ENCODE measurements at regions not wholly inside any gene's neighbourhood (a gene's known extent, or its start where the extent isn't known, plus 50 kb on each side); places are given as distances from the start of the nearest gene placed in this dataset.
A peak's percentile ranks its signal among the peaks of the same experiment; 100 is the strongest.

GRCh38 chr9:17017931-17018491 lies 116.8 kb upstream of the CNTLN start:
- DNase-seq = no peak

DNA sequence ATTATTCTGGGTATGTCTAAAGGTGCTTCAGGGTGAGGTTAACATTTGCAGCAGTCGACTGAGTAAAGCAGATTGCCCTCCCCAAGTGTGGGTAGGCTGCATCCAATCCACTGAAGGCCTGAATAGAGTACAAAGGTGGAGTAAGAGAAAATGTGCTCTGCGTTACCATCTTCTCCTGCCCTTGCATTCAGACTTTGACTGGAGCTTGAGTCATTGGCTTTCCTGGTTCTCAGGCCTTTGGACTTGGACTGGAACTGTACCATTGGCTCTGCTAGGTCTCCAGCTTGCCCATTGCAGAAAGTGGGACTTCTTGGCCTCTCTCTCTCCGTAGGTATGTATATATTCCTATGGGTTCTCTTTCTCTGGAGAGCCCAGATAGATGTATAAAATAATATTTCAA lies 120.9 kb upstream of the CNTLN start:
- DNase-seq = no peak

DNA sequence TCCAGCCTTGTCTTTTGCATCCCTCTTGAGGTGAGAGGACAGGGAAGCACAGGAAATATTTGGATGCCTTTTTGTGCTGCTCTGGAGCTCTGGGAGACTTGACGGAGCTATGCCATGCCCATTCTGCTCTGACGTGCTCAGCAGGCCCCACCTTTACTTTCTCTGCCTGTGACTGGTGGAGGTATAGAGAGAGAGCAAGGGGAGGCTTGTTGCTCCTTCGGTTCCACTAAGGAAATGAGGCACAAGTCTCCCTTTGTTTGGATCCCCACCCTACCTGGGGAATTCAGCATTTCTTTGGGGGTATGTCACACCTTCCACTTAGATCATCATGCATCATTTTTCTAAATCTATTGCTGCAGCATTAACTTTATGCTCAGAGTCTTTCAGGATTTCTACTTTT lies 121.8 kb upstream of the CNTLN start:
- DNase-seq = no peak

DNA sequence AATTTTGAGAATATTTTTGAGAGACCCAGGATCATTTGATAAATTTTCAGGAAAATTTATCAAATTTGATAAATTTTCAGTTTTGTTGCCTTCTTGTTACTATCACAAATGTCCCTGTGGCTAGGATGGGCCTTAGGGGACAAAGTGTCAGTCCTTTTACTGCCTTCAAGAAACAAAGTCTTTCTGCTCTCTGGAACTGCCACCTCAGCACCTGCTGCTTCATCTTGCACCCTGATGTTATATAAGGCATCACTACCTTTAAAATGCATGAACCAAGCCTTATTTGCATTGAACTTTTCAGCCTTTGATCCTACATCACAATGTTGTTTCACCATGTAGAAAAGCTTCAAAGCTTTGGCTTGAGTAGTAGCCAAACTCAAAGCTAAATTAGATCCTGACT lies 123.0 kb upstream of the CNTLN start:
- DNase-seq = no peak

DNA sequence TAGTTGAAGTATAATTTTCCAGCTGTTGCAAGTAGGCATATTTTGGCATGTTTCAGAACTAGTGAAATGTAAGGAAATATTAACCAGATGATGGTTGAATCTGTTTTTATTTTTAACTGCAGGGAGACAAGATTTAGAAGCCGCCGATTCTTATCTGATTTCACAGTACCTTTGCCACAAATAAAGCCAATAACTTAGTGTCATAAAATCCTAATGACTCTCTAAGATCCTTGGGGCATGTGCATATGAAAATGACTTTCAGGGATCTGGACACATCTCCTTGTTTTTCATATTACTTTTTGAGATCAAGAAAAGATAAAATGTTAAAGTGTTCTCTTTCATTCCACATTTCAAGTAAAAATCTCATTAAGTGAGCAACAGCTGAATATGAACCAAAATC lies 125.8 kb upstream of the CNTLN start:
- no peak for DNase-seq

- DNase-seq = peak; percentile 18
Measured at GRCh38 chr9:17005056-17005823, 129.6 kb upstream of the CNTLN start.

GRCh38 chr9:17004500-17004899 lies 130.3 kb upstream of the CNTLN start:
- DNase-seq = no peak

DNA sequence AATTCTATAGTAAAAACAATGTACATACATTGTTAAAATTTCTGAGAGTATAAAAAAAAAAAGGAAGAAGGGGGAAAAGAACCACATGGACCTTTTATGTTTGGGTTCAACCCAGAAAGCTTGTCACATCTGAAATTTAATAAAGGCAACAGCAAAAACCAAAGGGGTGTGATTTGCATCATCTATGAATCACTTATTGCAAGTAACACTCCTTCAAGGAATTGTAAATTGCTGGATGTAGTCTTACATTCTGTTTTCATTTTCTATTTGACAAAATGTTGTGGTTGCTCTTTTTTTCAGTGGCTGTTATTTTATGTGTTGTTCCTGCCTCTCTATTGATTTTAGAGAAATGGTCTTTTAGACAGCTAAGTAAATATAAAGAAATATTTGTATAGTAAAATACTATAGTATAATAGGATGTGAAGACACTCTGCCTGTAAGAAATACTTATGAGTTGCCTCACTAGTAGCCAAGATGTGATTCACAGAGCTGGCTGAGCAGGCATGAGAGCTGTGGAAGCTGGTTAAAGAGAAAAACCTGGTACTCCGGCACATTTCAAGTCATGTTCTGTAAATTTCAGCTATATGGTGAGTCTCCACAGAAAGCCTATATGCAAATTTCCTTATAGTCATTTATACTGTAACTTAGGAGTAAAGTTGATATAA lies 131.1 kb upstream of the CNTLN start:
- DNase-seq = no peak

- peak; percentile 4 for DNase-seq
Measured at GRCh38 chr9:16996901-16997491, 126.5 kb upstream of the BNC2 start.

- no peak for DNase-seq
Measured at GRCh38 chr9:16992138-16992537, 121.7 kb upstream of the BNC2 start.

- peak; percentile 8 for DNase-seq
Measured at GRCh38 chr9:16987026-16987425, 116.6 kb upstream of the BNC2 start.

GRCh38 chr9:16986556-16986955 lies 116.1 kb upstream of the BNC2 start:
- no peak for DNase-seq

DNA sequence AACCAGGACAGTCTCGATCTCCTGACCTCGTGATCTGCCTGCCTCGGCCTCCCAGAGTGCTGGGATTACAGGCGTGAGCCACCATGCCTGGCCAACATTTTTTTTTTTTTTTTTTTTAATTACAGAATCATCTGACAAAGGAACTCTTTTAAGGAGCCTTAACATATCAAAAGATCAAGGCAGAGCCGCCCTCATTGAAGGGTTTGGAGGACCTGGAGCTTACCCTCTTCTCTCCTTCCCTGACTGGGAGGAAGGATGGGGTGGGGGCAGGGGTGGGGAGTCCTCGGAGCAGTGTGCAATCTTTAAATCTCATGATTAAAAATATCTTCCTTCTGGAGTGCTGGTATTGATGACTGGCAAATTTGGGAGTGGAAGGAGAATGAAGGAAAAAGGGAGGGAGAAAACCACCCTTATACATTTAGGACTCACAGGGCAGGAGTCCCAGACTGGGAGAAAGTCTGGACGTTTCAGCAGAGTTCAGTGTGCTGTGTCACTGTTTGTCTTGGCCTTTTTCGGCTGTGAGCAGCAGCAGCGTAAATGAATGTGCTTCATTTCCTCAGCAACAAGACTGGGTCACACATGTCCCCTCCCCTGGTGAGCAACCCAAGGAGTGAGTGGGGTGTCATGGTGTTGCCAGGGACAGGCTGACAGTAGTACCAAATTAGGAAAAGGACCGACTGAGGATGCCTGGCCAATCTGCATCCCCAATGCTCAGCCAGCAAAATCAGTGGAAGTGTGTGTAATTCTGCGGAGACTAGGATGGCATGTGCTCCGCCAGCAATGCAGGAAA lies 115.3 kb upstream of the BNC2 start:
- DNase-seq = no peak

DNA sequence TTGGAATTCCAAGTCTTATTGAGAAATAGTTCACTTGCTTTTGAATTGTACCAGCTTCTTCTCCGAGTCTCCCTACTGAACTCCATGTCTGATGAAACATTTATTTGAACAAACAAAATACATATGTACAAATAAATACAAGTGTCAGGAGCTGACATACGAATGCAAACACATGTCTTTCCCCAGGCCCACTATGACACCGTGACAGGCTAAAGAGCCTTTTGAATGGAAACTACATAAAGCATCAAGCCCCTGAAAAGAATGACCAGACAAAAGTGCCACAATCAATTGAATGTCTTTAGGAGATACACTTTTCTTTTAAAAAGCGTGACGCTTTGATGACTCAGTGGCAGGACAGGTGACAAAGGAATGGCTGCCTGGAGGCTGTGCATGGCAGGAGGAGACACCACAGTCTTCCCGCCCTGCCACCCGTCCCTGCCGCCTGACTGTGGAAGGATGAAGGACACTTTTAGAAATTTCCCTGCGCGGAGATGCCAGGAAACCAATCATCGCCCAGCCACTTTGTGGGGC lies 112.4 kb upstream of the BNC2 start:
- no peak for DNase-seq

DNA sequence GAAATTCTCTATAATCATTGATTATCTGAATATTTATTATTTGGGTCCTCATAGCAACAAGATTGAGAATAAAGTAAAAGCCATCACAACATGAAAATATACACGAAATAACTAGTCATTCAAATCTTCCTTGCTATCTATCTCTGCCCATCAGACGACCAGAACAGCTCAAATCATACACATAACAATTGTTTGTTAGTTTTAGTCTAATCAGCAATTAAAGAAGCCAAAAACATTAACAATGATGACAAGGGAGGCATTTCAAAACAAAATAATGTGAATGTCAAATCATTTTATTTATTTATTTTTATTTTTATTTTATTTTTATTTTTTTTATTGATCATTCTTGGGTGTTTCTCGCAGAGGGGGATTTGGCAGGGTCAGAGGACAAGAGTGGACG lies 106.0 kb upstream of the BNC2 start:
- DNase-seq = no peak

DNA sequence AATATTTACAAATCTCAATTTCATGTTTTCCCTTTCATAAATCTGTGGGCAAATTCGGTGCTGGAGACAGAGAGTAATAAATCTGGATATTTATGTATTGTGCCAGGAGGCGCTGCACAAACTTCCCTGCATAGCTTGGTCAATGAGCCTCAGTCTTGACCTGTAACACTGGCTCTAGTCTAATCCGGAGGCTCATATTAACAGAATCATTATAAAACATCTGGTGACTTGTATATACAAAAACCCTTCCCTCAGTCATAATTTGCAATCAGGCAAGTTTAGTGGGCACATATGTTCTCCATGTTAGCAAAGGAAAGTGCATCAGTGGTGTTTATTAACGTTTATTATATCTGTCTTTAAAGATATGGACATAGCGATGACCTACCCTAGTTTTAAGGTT lies 104.0 kb upstream of the BNC2 start:
- DNase-seq = no peak

DNA sequence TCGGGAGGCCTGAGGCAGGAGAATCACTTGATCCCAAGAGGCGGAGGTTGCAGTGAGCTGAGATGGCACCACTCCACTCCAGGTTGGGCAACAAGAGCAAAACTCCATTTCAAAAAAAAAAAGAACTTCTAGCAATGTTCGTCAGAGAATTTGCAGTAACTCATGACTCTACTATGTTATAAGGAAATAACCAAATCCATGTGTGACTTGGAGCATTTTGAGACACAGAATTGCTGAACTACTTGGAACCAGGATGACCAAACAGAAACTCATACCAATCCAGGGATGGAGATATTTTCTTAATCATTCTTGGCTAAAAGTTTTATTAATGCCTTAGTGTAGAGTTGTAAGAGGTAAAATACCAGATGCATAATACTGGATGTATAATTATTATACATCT lies 99.9 kb upstream of the BNC2 start:
- DNase-seq = no peak

DNA sequence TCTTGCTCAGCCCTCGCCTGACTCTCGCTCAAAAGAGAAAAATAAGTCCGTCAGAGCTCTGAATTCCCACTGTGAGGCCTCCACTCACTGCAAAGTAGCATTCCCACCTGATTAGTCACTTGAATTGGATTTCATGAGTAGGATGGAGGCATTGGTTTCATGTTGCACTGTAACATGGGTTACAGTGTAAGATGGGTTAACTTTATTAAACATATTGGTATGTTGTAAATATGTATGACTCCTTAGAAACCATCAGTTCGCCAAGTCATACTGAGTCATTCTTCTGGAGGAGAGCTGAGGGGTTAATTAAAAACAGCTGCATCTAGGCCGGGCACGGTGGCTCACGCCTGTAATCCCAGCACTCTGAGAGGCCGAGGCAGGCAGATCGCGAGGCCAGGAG lies 93.8 kb upstream of the BNC2 start:
- DNase-seq = no peak

DNA sequence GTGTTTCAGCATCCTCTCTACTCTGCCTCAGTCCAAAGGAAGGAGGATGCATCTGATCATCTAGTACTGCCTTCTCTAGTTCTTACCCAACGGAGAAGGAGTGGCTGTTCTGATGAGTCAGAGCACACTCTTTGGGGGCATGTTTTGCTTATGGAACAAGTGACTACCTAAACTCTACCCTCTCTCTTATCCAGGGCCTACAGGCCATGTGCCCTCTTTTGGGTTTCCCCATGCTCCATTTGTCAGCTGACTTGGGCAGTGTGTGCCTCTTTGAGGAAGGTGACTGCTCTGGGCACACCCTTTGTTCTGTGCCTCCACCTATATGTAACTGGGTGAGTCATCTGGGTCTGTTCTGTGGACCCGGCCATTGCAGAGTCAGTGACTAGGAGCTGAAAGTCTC lies 89.6 kb upstream of the BNC2 start:
- no peak for DNase-seq

DNA sequence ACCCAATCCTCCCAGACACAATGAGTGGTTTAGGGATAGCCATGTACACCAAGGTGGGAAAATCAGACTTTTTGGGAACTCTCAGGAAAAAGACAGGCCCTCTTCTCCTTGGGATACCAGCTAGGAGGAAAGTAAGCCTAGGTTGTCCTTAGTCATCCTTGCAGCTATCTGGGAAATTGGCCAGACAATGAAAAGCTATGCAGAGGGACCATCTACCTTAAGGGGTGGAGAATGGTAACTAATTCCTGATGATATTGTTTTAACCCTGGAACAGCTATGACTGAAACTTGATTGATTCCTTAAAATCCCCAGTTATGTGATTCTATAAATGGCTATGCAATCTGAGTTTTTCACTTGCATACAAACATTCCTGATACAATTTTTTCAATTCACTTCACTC lies 88.9 kb upstream of the BNC2 start:
- DNase-seq = no peak

DNA sequence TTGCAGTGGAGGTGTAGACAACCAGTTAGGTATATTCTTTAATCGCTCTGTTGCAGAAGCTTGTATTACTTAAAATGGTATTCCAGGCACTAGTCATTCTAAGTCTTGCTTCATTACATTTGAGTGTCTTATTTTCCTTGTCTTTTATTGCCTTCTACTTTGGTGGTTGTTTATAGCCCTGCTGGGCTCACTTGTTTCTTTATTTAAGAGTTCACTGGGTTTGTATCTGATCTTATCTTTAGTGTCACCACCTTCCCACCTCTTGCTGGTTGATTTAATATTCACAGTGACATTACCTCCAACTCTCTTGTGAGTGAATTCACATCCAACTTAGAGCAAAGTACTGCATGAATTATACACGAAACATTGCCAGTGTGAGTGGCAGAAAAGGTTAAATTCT lies 83.6 kb upstream of the BNC2 start:
- no peak for DNase-seq

DNA sequence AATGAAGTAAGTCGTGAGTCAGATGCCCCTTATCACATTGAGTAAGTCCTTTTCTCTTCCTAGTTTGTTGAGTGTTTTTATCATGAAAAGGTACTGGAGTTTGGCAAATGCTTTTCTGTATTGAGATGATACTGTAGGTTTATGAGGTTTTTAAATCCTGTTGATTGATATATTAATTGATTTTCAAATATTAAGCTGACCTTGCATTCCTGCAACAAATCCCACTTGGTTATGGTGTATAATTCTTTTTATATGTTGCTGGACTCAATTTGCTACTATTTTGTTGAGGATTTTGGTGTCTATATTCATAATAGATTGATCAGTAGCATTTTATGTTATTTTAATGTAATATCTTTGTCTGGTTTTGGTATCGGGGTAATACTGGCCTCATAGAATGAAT lies 81.0 kb upstream of the BNC2 start:
- DNase-seq = no peak

DNA sequence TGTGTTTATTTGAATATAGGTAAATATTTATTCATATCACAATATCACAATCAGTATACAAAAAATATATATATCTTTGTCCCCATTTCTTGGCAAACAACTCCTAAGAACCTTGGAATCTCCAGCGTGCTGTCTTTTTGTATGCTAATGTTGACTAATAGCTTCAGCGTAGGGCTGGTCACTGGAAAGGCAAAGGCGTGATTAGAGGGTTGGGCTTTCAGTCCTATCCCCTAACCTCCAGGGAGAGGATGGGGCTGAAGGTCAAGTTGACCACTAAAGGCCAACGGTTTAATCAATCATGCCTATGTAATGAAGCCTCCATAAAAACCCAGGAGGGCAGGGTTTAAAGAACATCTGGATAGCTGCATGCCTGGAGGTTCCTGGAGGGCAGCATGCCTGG lies 79.6 kb upstream of the BNC2 start:
- no peak for DNase-seq
